GM13976 (cell line): ENCODE measurements at regions not wholly inside any gene's neighbourhood (a gene's known extent, or its start where the extent isn't known, plus 50 kb on each side); places are given as distances from the start of the nearest gene placed in this dataset.

Experiments
- DNase-seq: peaks from one replicate; pipeline ENCODE4 v3.0.0; 2012; ENCODE audit warnings: low spot score
- in situ Hi-C: fragments of 300-500 bp; cut with MboI; formaldehyde crosslinking; loops from one replicate; pipeline ENCODE4 v1.12.0; 2022; ENCODE audit warnings: low sequenced_read_pairs, mixed read lengths, inconsistent platforms; ENCODE audit not compliant: unreplicated experiment
- TF ChIP-seq, protein P1 (sequence below): IDR thresholded peaks from 2 replicates; pipeline ENCODE4 v1.5.1; 2012; ENCODE audit warnings: borderline replicate concordance, mild to moderate bottlenecking; ENCODE audit not compliant: insufficient read depth; ENCODE audit errors: extremely low read depth, missing control alignments, control extremely low read depth

DNA sequence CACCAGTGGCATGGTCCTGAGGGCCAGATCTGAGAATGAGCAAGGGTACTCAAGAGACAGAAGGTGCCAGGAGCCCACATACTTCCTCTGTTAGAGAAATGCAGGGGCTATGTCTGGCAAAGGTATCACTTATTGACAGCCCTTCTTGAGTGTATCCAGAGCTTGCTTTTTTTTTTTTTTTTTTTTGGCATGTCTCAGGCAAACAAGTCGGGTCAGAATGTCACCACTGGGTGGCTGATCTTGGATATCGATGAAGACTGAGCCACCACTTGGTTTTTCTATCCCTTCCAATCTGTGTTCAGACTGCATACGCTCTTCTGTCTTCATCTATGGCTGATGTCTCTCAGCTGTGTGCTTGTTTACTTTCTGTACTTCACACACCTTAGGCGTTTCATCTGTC, 363.4 kb upstream of the C2CD4B start:
- DNase-seq: no peak
- TF ChIP-seq, protein P1, sequence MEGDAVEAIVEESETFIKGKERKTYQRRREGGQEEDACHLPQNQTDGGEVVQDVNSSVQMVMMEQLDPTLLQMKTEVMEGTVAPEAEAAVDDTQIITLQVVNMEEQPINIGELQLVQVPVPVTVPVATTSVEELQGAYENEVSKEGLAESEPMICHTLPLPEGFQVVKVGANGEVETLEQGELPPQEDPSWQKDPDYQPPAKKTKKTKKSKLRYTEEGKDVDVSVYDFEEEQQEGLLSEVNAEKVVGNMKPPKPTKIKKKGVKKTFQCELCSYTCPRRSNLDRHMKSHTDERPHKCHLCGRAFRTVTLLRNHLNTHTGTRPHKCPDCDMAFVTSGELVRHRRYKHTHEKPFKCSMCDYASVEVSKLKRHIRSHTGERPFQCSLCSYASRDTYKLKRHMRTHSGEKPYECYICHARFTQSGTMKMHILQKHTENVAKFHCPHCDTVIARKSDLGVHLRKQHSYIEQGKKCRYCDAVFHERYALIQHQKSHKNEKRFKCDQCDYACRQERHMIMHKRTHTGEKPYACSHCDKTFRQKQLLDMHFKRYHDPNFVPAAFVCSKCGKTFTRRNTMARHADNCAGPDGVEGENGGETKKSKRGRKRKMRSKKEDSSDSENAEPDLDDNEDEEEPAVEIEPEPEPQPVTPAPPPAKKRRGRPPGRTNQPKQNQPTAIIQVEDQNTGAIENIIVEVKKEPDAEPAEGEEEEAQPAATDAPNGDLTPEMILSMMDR: no peak
- in situ Hi-C loops: no loop called here

DNA sequence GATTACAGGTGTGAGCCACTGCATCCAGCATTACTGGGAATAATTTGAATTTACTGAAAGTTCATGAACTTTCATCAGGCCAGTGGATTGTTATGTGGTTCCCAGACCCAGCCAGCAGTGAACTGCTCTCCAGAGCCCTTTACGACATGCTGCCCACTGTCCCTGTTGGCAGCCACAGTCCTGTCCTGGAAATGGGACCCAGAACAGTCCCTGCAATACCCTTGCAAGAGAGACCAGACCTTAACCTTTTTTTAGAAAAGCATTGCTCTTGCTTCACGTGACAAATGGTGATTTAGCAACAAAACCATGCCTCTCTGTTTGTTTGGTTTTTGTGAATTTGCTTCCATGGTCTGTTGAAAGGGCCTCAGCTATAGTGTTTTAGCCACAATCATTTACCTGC, 367.3 kb upstream of the C2CD4B start:
- in situ Hi-C loops: no loop called here
- TF ChIP-seq, protein P1: no peak
- DNase-seq: no peak

DNA sequence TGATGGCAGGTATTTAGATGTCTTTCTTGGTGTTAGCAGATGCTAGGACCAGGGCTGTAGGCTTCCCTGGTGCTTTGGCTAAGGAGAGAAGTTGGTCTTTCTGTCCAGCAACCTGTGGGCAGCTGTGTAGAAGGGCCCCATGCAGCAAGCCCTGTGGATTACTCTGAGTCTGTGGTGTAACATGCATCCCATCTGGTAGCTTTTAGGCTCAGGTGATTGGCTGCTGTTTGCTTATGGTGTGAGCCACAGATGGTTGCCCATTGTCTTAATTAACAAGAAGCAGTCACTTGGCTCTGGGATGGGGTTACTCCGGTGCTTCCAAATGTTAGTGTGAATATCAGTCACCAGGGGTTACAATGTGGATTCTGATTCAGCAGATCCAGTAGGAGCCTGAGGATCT, 368.6 kb upstream of the C2CD4B start:
- in situ Hi-C loops: no loop called here
- TF ChIP-seq, protein P1: no peak
- no peak for DNase-seq

DNA sequence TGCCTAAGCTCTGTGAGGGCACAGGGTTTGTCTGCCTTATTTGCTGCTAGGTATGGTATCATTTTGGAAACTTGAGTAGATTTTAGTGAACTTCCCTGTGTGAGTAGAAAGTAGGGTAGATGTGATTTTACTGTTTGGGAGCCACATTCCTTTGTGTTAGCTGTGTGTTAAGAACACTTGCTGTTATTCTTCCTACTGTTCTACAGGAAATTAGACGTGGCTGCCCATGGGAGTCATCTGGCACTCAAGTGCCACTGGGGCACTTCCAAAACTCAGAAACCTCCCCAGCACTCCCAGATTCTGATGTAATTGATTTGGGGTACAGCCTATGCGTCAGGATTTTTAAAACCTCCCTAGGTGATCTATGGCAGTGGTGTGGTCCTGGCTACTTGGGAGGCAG, 369.9 kb upstream of the C2CD4B start:
- in situ Hi-C loops: no loop called here
- TF ChIP-seq, protein P1: no peak
- DNase-seq: no peak

DNA sequence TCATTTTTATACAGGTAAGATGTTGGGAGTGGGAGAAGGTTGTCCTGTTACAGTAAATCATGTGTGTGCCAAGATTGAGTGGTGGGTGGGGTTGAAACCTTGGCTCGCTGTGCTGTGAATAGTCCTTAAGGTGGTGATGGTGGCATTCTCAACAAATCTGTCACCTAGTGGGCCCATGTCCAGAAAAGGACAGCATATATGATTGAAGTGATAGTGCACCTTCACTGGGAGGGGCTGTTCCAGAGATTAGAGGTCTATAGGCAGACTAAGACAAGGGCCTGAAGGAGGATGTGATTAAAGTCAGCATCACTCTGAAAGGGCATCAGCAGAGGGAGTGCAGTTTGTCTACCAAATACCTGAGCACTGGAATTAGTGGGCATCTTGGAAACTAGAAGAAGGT, 374.2 kb upstream of the C2CD4B start:
- DNase-seq: no peak
- TF ChIP-seq, protein P1: no peak
- in situ Hi-C loops: no loop called here

DNA sequence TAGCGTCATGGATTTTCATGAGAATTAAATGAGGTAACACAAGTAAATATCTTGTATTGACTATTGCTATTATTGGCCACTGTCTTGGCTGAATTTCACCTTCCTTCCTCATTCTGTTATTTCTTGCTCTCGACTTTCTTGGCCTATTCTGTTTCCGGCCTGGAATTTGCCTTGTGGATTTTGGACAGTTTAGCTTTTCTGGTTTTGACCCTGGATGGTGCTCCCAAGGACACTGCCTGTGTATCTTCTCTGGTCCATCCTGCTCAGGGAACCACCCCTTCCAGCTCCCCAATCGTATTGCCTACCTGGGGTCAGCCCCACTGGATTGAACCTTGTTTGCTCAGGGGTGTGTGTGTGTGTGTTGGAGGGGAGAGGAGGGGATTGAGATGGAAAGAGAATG, 376.2 kb upstream of the C2CD4B start:
- TF ChIP-seq, protein P1: no peak
- in situ Hi-C loops: no loop called here
- no peak for DNase-seq

DNA sequence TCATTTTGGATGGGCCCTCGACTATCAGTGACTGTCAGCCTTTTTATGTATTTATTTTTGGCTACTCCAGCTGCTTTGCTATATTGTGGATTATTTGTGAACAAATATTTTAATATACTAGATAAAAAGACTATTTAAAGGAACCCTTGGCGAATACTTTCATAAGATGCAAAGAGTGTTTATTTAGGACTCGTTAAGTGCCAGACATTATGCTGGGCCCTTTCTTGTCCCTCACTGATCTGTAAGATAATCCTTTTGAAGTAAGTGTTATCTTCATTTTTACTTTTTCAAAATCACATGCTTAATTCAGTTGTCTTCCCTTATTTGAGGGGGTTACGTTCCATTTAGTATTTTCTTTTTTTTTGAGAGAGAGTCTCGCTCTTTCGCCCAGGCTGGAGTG, 376.8 kb upstream of the C2CD4B start:
- in situ Hi-C loops: no loop called here
- TF ChIP-seq, protein P1: no peak
- DNase-seq: no peak
